GM18505 (cell line): ENCODE measurements at regions not wholly inside any gene's neighbourhood (a gene's known extent, or its start where the extent isn't known, plus 50 kb on each side); places are given as distances from the start of the nearest gene placed in this dataset.

ENCODE experiments used
- ATAC-seq: cut with Tn5 transposase; IDR thresholded peaks from one replicate; pipeline ENCODE4 v1.9.1; 2021; ENCODE audit not compliant: unreplicated experiment
- POLR2A ChIP-seq: IDR thresholded peaks from 4 replicates; pipeline ENCODE4 v1.6.1; 2011; ENCODE audit warnings: borderline replicate concordance; ENCODE audit not compliant: insufficient read depth, insufficient read length; ENCODE audit errors: extremely low read depth

DNA sequence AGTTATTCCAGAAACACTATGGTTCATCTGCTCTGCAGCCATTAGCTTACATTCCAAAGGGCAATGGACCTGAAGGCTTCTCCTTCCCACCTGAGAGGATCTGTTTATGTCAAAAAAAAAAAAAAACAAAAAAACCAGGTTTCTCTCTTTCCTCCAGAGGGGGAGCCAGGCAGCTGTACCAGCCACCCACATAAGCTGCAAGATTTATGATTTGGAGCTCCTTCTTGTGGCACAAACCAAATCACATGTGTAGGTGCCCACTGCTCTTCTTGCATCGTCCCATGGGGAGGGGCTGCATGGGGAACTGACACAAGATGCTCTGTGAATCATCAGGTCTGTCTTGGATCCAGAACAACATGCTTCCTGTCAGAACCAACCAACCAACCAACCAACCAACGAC lies 231.6 kb upstream of the IGFBP3 start:
- ATAC-seq = no peak

DNA sequence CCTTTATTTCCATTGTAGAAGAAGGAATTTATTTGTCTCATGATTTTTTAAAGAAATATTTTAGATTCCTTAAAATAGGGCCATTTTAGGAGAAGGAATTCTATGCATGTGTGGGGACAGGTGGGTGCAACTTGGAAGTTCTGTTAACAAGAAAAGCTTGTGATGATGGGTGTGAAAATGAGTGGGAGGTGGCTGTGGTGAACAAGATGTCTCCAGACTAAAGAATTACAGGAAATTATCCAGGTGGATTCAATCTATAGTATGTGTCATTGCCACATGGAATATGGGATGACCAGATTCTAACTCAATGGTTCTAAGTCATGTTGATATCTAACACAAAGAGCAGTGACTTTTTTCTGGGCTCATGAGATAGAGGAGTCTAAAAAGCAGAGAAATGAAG lies 229.6 kb upstream of the IGFBP3 start:
- no peak for ATAC-seq
- TF ChIP-seq POLR2A = no peak

More for the DNA sequence above, 231.6 kb upstream of the IGFBP3 start:
- TF ChIP-seq POLR2A = no peak

DNA sequence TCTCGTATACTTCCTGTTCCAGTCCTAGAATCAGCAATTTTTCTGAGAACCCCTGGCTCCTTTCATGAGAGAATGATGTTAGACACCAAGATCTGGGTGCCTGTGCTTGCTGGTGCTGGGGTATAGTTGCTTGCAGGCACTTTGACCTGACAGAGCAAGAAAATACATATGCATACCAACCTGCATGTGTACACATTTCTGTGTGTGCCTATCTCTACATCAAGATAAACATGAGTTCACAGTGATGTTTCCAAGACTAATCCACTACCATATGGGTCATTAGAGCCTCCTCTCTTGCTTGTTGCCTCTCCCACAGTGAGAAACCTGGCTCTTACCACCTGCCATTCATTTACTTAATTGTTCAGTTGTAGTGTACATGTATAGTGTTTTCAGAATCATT lies 229.1 kb upstream of the IGFBP3 start:
- TF ChIP-seq POLR2A = no peak
- ATAC-seq = no peak

DNA sequence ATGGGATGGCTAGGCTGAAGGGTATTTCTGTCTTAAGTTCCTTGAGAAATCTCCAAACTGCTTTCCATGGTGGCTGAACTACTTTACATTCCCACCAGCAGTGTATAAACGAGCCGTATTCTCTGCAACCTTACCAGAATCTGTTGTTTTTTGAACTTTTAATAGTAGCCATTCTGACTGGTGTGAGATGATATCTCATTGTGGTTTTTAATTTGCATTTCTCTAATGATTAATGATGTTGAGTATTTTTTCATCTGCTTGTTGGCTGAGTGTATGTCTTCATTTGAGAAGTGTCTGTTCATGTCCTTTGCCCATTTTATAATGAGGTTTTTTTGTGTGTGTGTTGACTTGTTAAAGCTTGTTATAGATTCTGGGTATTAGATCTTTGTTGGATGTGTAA lies 226.8 kb upstream of the IGFBP3 start:
- TF ChIP-seq POLR2A = no peak
- no peak for ATAC-seq

DNA sequence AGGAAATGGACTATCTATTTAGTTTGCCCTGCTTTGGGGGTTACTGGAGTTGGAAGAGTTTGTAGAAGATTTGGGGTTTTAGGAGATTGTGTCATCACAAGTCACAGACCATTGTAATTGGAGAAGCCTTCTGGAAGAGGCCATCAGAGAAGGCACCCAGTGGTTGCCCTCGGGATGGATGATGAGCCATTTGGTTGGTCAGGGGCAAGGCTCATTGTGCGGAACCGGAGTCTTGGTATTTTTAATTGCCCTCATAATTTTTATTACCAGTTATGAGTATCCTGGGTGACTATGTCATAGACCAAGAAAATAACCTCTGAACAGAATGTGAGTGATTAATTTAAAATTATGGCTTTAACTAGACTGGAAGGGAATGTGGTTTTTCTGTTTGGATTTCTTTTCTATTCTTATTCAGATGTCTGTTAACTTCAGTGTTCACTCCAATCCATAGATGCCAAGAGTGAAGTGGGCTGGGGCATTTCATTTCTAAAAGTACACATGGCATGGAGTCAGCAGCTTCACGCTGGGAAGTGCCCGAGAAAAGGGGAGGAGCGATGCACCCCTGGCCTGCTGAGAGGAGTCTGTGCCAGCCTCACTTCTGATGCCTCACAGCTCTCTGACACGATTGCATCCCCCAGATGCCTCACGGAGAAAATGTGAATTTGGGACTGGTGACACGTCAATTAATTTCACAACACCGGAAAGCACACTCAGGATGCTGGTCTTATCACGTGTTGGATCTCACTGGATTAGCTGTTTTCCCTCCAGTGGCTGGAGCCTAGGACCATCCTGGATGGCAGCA lies 225.6 kb upstream of the IGFBP3 start:
- no peak for ATAC-seq
- TF ChIP-seq POLR2A = no peak

DNA sequence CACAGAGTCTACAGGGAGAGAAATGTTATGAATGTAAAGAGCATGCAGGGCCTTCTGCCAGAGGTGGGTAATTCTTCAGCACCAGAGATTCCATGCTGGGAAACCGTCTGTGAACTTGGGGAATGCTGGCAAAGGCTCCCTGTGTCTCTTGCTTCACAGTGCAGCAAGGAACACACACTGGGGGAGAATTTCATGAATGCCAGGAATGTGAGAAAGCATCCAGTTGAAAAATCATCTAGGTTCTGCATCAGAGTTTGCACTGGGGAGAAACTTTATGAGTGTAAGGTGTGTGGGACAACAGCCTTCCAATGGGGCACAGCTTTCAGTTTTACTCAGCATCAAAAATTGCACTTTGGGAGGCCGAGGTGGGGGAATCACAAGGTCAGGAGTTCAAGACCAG lies 224.3 kb upstream of the IGFBP3 start:
- no peak for TF ChIP-seq POLR2A
- ATAC-seq = no peak

DNA sequence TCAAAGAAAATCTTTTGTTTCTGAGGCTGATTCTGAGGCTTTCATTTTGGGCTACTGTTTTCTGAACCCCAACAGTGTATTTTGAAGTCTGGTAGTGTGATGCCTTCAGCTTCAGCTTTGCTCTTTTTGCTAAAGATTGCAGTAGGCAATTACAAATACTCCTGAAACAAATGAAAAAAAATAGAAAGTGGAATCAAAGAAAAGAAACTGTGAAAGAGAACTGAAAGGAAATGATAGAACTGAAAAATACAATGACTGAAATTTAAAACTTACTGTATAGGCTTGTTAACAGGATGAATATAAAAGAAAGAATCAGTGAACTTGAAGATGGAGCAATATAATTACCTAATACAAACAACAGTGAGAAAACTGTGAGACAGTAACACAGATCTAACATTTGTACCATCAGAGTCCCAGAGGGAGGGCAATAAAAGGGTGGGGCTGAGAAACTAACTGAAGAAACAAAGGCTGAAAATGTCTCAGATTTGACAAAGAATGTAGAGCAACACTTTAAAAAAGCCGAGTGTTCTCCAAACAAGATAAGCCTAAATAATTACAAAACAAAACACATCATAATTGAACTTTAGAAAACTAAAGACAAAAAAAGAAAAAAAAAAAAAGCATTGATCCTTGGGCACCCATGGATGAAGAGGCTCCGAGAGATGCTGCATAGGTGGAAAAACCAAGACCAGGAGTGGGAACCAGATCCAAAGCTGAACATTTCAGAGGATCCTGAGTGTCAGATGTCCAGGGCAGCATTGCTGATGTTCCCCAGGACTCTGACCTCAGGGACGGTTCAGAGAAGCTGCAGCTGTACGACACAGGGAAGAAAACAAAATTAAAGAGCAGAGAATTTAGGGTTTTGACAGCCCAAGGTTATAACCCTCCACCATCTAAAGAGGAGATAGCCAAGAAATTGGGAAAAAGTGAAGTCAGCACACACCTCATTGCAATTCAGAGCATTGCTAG lies 223.2 kb upstream of the IGFBP3 start:
- ATAC-seq = no peak
- no peak for TF ChIP-seq POLR2A

DNA sequence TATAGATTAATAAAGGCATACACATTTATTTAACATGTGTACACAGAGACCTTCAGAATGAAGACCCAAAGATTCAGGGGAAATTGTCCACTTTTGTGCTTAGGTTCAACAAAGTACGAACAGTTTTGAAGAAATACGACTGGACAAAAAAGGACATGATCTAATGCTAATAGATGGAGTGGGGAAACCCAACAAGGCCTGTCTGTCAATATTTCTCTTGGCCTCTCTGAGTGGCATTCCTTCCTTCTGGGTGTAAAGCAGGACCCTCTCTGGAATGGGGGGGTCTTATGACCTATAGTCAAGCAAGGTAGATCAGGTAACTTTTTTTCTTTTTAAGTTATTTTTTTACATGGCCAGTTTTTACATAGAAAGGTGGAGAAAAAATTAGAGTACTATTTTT lies 222.3 kb upstream of the IGFBP3 start:
- no peak for TF ChIP-seq POLR2A
- no peak for ATAC-seq

DNA sequence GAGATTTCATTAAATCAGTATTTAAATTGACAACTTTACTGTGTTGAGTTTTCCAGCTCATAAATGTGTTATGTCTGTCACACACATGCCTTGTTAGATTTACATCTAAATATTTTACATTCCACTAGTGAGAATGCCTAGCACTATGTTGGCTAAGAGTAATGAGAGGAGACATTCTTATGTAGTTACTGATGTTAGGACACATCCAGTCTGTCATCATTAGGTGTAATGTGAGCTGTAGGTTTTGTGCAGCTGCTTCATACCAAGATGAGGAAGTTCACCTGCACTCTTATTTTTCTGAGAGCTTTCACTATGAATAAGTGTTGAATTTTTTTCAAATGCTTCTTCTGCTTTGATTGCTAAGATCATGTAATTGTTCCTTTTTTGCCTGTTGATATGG lies 218.0 kb upstream of the IGFBP3 start:
- peak; percentile 81 for ATAC-seq
- TF ChIP-seq POLR2A = no peak

DNA sequence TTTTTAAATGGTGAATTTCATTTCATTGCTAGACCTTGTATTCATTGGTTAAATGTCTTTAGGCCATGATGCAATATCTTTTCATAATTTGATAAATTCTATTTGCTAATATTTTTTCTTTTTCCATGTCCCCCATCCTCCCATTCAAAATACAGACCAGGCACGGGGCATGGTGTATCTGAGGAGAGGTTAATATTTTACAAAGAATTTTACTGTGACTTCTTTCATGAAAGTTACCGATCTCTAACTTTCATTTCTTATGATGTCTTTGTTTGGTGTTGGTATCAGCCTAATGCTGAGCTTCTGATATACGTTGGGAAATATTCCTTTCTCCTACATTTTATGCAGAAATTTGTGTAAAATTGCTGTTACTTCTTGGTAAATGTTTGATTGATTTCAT lies 216.7 kb upstream of the IGFBP3 start:
- ATAC-seq = no peak
- no peak for TF ChIP-seq POLR2A

DNA sequence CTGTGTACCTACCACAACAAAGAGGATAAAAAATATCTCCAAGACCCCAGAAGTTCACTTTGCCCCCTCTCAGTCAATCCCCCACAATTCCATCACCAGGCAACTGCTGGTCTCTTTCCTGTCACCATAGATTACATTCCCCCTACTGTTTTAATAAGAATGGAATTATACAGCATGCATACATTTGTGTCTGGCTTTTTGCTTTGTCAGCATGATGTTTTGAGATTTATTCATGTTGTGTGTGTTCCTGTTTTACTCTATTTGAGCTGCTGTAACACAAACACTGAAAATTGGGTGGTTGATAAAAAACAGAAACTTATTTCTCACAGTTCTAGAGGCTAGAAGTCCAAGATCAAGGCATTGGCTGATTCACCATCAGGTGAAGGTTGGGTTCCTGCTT lies 214.5 kb upstream of the IGFBP3 start:
- ATAC-seq = no peak
- TF ChIP-seq POLR2A = no peak

DNA sequence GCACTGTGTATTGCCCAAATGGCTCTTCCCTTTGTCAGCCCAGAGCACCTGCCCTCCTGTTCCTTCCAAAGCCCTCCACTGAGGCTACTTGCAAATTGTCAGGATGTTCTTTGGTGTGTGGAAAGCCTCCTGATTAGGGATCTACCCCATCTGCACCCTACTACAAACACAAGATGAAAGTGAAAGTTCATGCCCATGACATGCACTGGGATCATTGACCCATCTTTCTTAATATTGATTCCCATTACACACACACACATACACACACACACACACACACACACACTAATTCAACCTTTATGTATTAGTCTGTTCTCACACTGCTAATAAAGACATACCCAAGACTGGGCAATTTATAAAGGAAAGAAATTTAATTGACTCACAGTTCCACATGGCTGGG lies 213.7 kb upstream of the IGFBP3 start:
- ATAC-seq = no peak
- TF ChIP-seq POLR2A = no peak

DNA sequence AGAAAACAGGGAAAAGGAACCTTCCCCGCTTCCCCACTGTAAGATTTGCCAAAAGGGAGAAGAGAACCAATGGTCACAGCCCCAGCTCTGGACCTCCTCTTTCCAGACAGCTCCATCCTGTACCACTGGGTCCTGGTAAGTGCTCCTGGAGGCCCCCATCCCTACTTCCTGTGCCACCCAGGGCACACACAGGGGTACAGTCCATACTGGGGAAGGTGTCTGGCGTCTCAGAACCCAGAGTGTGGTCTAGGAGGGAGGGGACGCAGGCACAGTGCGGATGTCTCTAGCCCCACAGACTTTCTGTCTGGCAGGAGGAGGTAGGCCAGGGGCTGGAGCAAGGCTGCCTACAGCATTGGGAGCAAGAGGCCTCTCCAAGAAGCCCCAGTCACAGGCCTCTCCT lies 213.3 kb upstream of the IGFBP3 start:
- ATAC-seq = no peak

DNA sequence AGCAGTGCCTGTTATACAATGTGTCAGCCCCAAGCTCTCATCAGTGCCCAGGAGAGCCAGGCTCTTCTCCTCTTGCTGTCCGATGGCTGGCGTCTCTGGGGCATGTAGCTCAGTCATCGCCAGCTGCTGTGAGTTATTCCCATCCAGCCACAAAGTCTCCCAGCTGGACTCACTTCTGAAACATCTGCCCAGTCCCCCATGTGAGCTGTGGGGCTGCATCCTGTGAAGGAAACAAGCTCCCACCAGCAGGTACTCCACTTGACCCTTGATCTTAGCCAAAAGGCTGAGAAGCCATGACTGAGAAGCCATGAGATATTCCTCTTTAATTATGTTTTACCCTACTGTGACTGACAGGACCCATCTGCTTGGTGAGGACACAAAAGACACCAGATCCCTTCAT lies 212.7 kb upstream of the IGFBP3 start:
- no peak for ATAC-seq
- no peak for TF ChIP-seq POLR2A

More for the DNA sequence above, 213.3 kb upstream of the IGFBP3 start:
- no peak for TF ChIP-seq POLR2A
